Adrenal gland (tissue), 5 donors: ENCODE measurements at regions not wholly inside any gene's neighbourhood (a gene's known extent, or its start where the extent isn't known, plus 50 kb on each side); places are given as distances from the start of the nearest gene placed in this dataset.

Source experiments
- CTCF ChIP-seq, 6 experiments: fragments of 450-650 bp in 4 of 6; fragments of 200-600 bp in 2 of 6; sonication (generic) in 1 of 6; IDR thresholded peaks; 1 replicate in 5 of 6; 2 replicates in 1 of 6; pipeline versions ENCODE4 v1.5.1 to v1.8.0; 2016 to 2021; ENCODE audit warnings: antibody characterized with exemption in 6 of 6, mild to moderate bottlenecking in 2 of 6, moderate library complexity in 1 of 6
- POLR2A ChIP-seq, 2 donors: fragments of 450-650 bp; IDR thresholded peaks; one replicate each; pipeline ENCODE4 v1.6.1; 2017; ENCODE audit warnings: antibody characterized with exemption in 2 of 2, mild to moderate bottlenecking in 2 of 2, moderate library complexity in 1 of 2
- donor health status: DM: no; HTN: no; CAD: no.

GRCh38 chr3:187909866-187910265, 164.6 kb upstream of the BCL6 start:
- TF ChIP-seq CTCF (IDR thresholded peaks at IDR 0.05), result no peak
- TF ChIP-seq POLR2A (IDR thresholded peaks at IDR 0.05), result no peak
